ENCODE measurements at regions not wholly inside any gene's neighbourhood (a gene's known extent, or its start where the extent isn't known, plus 50 kb on each side); places are given as distances from the start of the nearest gene placed in this dataset.

DNA sequence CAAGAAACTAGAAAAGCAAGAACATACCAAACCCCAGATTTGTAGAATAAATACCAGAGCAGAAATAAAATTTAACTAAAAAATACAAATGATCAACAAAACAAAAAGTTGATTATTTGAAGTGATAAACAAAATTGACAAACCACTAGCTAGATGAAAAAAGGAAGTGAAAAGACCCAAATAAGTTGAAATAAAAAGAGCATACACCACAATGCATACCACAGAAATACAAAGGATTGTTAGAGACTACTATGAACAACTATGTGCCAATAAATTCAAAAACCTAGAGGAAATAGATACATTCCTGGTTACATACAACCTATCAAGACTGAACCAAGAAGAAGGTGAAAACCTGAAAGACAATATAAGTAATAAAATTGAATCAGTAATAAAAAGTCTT is 333.4 kb downstream of the SH2D4B start:
- Histone ChIP-seq H3K36me3 (ENCODE audit: control insufficient read depth in 1 of 2, insufficient read depth in 2 of 2, low read length in 2 of 2) (no peaks in the 10 kb centered on the region), H3K18ac (ENCODE audit: low read length) (no peak overlapping the region), H3K14ac (ENCODE audit: low read length) (no peak overlapping the region), H3K4me3 (ENCODE audit: low read depth, low read length) (no peak overlapping the region), H3K27me3 (ENCODE audit: insufficient read depth, low read length) (no peaks in the 10 kb centered on the region), H3K9ac (ENCODE audit: low read length) (no peak overlapping the region), H3K79me1 (ENCODE audit: low read length) (no peaks in the 10 kb centered on the region), H4K8ac (ENCODE audit: low read depth, low read length) (no peak overlapping the region), H3K79me2 (ENCODE audit: control insufficient read depth, insufficient read depth, low read length, poor library complexity) (no peaks in the 10 kb centered on the region), H3K4me2 (ENCODE audit: low read length) (no peak overlapping the region), H3K9me3 (ENCODE audit: insufficient read depth, low read depth, low read length) (no peaks in the 10 kb centered on the region), H4K91ac (ENCODE audit: low read depth, low read length) (no peak overlapping the region), H4K12ac (ENCODE audit: low read depth, low read length) (no peak overlapping the region), H2BK5ac (ENCODE audit: low read depth, low read length, poor library complexity) (no peak overlapping the region), H2BK120ac (ENCODE audit: insufficient read depth, low read length, poor library complexity) (no peak overlapping the region), H2AK5ac (ENCODE audit: low read length) (no peak overlapping the region), H3K4me1 (ENCODE audit: control insufficient read depth in 1 of 2, insufficient read depth in 2 of 2, low read length in 2 of 2) (no peaks in the 10 kb centered on the region), H2AFZ (ENCODE audit: insufficient read depth, low read length, poor library complexity) (no peak overlapping the region), H2BK12ac (ENCODE audit: low read length) (no peak overlapping the region), H3K27ac (ENCODE audit: low read depth, low read length) (no peak overlapping the region), H3K23ac (ENCODE audit: low read length) (no peak overlapping the region), H3K4ac (ENCODE audit: low read depth, low read length) (no peak overlapping the region)
- no peak for DNase-seq

DNA sequence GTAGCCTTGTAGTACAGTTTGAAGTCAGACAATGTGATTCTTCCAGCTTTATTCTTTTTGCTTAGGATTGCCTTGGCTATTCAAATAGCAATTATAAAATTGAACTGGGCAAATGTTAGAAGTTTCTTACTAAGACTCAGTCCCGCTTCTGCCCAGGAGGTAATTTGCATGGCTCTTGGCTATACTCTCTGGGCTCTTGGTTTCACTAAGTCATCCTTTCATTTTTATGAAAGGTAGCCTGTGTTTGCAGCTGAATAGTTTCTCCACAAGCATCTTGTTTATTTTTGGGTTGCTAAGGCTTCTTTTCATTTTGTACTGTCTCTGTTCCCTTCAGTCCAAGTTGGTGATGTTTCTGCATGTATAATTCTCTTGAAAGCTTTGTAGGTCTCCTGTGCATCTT is 340.6 kb downstream of the SH2D4B start:
- Histone ChIP-seq H3K23ac (ENCODE audit: low read length) (no peak overlapping the region), H2AK5ac (ENCODE audit: low read length) (no peak overlapping the region), H3K4me1 (ENCODE audit: control insufficient read depth in 1 of 2, insufficient read depth in 2 of 2, low read length in 2 of 2) (no peaks in the 10 kb centered on the region), H3K4me2 (ENCODE audit: low read length) (no peak overlapping the region), H3K4ac (ENCODE audit: low read depth, low read length) (no peak overlapping the region), H4K12ac (ENCODE audit: low read depth, low read length) (no peak overlapping the region), H2BK5ac (ENCODE audit: low read depth, low read length, poor library complexity) (no peak overlapping the region), H3K79me2 (ENCODE audit: control insufficient read depth, insufficient read depth, low read length, poor library complexity) (no peaks in the 10 kb centered on the region), H3K79me1 (ENCODE audit: low read length) (no peaks in the 10 kb centered on the region), H3K36me3 (ENCODE audit: control insufficient read depth in 1 of 2, insufficient read depth in 2 of 2, low read length in 2 of 2) (no peaks in the 10 kb centered on the region), H4K8ac (ENCODE audit: low read depth, low read length) (no peak overlapping the region), H2BK120ac (ENCODE audit: insufficient read depth, low read length, poor library complexity) (no peak overlapping the region), H3K9me3 (ENCODE audit: insufficient read depth, low read depth, low read length) (peaks cover 2% of the 10 kb centered on the region), H3K4me3 (ENCODE audit: low read depth, low read length) (no peak overlapping the region), H2AFZ (ENCODE audit: insufficient read depth, low read length, poor library complexity) (no peak overlapping the region), H3K18ac (ENCODE audit: low read length) (no peak overlapping the region), H3K27ac (ENCODE audit: low read depth, low read length) (no peak overlapping the region), H2BK12ac (ENCODE audit: low read length) (no peak overlapping the region), H4K91ac (ENCODE audit: low read depth, low read length) (no peak overlapping the region), H3K9ac (ENCODE audit: low read length) (no peak overlapping the region), H3K14ac (ENCODE audit: low read length) (no peak overlapping the region), H3K27me3 (ENCODE audit: insufficient read depth, low read length) (no peaks in the 10 kb centered on the region)
- no CpG with 5 or more reads among the region's 1 CpG for WGBS (ENCODE audit: extremely low coverage, insufficient coverage, insufficient read length)
- no peak for DNase-seq

DNA sequence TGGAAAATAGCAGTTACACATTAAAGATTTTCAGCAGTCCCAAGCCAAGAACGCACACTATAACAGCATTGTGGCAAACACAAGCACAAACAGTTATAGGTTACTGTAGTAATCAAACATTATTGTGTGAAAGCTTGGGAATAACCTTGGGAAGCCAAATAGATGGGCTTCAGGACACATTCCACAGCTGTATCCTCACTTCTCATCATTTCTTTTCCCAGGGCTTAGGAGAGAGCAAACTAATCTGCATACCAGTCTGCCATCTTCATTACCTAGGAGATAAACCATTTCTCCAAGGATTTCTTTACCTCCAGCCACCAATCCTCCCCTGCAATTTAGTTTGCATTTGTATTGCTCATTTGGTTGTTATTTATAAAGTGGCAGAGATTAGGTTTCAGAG is 352.4 kb downstream of the SH2D4B start:
- Histone ChIP-seq H2BK120ac (ENCODE audit: insufficient read depth, low read length, poor library complexity) (no peak overlapping the region), H3K14ac (ENCODE audit: low read length) (no peak overlapping the region), H4K8ac (ENCODE audit: low read depth, low read length) (no peak overlapping the region), H3K18ac (ENCODE audit: low read length) (no peak overlapping the region), H2BK12ac (ENCODE audit: low read length) (no peak overlapping the region), H3K9ac (ENCODE audit: low read length) (no peak overlapping the region), H2AFZ (ENCODE audit: insufficient read depth, low read length, poor library complexity) (no peak overlapping the region), H3K4me2 (ENCODE audit: low read length) (no peak overlapping the region), H3K4me3 (ENCODE audit: low read depth, low read length) (no peak overlapping the region), H3K4me1 (ENCODE audit: control insufficient read depth in 1 of 2, insufficient read depth in 2 of 2, low read length in 2 of 2) (no peaks in the 10 kb centered on the region), H3K27me3 (ENCODE audit: insufficient read depth, low read length) (no peaks in the 10 kb centered on the region), H3K79me1 (ENCODE audit: low read length) (no peaks in the 10 kb centered on the region), H3K36me3 (ENCODE audit: control insufficient read depth in 1 of 2, insufficient read depth in 2 of 2, low read length in 2 of 2) (no peaks in the 10 kb centered on the region), H2BK5ac (ENCODE audit: low read depth, low read length, poor library complexity) (no peak overlapping the region), H3K23ac (ENCODE audit: low read length) (no peak overlapping the region), H3K27ac (ENCODE audit: low read depth, low read length) (no peak overlapping the region), H3K4ac (ENCODE audit: low read depth, low read length) (no peak overlapping the region), H3K9me3 (ENCODE audit: insufficient read depth, low read depth, low read length) (no peaks in the 10 kb centered on the region), H3K79me2 (ENCODE audit: control insufficient read depth, insufficient read depth, low read length, poor library complexity) (no peaks in the 10 kb centered on the region), H4K12ac (ENCODE audit: low read depth, low read length) (no peak overlapping the region), H4K91ac (ENCODE audit: low read depth, low read length) (no peak overlapping the region), H2AK5ac (ENCODE audit: low read length) (no peak overlapping the region)
- no peak for DNase-seq
- no CpG with 5 or more reads among the region's 1 CpG for WGBS (ENCODE audit: extremely low coverage, insufficient coverage, insufficient read length)

DNA sequence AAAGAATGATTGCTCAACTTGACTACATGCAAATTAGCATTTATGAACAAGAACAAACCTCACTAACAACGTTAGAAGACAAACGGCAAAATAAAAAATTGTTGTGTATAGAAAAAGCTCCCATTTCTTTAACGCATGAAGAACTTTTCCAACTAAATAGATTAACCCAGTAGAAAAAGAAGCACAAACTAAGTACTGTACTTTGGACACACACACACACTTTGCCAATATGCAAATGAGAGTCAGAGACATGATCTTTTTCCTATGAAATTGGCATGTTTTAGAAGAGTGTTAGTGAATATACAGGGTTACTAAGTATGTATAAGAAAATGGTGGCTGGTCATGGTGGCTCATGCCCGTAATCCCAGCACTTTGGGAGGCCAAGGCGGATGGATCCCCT is 355.6 kb downstream of the SH2D4B start:
- H2BK120ac ChIP-seq (ENCODE audit: insufficient read depth, low read length, poor library complexity), result no peak overlapping the region
- H2BK5ac ChIP-seq (ENCODE audit: low read depth, low read length, poor library complexity), result no peak overlapping the region
- no peak overlapping the region for H2AK5ac ChIP-seq (ENCODE audit: low read length)
- no peak overlapping the region for H3K27ac ChIP-seq (ENCODE audit: low read depth, low read length)
- no peaks in the 10 kb centered on the region for H3K4me1 ChIP-seq (ENCODE audit: control insufficient read depth in 1 of 2, insufficient read depth in 2 of 2, low read length in 2 of 2)
- no peak overlapping the region for H3K4me3 ChIP-seq (ENCODE audit: low read depth, low read length)
- H4K12ac ChIP-seq (ENCODE audit: low read depth, low read length), result no peak overlapping the region
- H3K18ac ChIP-seq (ENCODE audit: low read length), result no peak overlapping the region
- no CpG with 5 or more reads among the region's 5 CpGs for WGBS (ENCODE audit: extremely low coverage, insufficient coverage, insufficient read length)
- no peaks in the 10 kb centered on the region for H3K79me1 ChIP-seq (ENCODE audit: low read length)
- no peak overlapping the region for H2BK12ac ChIP-seq (ENCODE audit: low read length)
- H3K14ac ChIP-seq (ENCODE audit: low read length), result no peak overlapping the region
- no peak overlapping the region for H3K4ac ChIP-seq (ENCODE audit: low read depth, low read length)
- H3K9me3 ChIP-seq (ENCODE audit: insufficient read depth, low read depth, low read length), result no peaks in the 10 kb centered on the region
- H3K23ac ChIP-seq (ENCODE audit: low read length), result no peak overlapping the region
- H3K27me3 ChIP-seq (ENCODE audit: insufficient read depth, low read length), result no peaks in the 10 kb centered on the region
- no peak overlapping the region for H3K9ac ChIP-seq (ENCODE audit: low read length)
- H4K8ac ChIP-seq (ENCODE audit: low read depth, low read length), result no peak overlapping the region
- DNase-seq, result no peak
- H3K4me2 ChIP-seq (ENCODE audit: low read length), result no peak overlapping the region
- no peak overlapping the region for H4K91ac ChIP-seq (ENCODE audit: low read depth, low read length)
- no peaks in the 10 kb centered on the region for H3K79me2 ChIP-seq (ENCODE audit: control insufficient read depth, insufficient read depth, low read length, poor library complexity)
- no peaks in the 10 kb centered on the region for H3K36me3 ChIP-seq (ENCODE audit: control insufficient read depth in 1 of 2, insufficient read depth in 2 of 2, low read length in 2 of 2)
- H2AFZ ChIP-seq (ENCODE audit: insufficient read depth, low read length, poor library complexity), result no peak overlapping the region

Data from trophoblast cell (in vitro differentiated cells and primary cell).